Hepatocyte (in vitro differentiated cells): ENCODE measurements at regions not wholly inside any gene's neighbourhood (a gene's known extent, or its start where the extent isn't known, plus 50 kb on each side); places are given as distances from the start of the nearest gene placed in this dataset.

Source experiments
- EZH2 ChIP-seq: fragments of 200-600 bp; sonication (generic); IDR thresholded peaks from 2 replicates; pipeline ENCODE4 v1.6.1; 2016; ENCODE audit warnings: antibody characterized with exemption, mild to moderate bottlenecking, borderline replicate concordance
- EZH2phosphoT487 ChIP-seq: fragments of 200-600 bp; sonication (generic); IDR thresholded peaks from one replicate; pipeline ENCODE4 v1.6.1; 2018; ENCODE audit warnings: antibody characterized with exemption, mild to moderate bottlenecking, low read depth, moderate library complexity; ENCODE audit not compliant: unreplicated experiment, severe bottlenecking
- TF ChIP-seq, protein P1 (sequence below): fragments of 200-600 bp; sonication (generic); IDR thresholded peaks from 2 replicates; pipeline ENCODE4 v1.5.1; 2016; ENCODE audit warnings: antibody characterized with exemption, mild to moderate bottlenecking; ENCODE audit not compliant: poor library complexity

DNA sequence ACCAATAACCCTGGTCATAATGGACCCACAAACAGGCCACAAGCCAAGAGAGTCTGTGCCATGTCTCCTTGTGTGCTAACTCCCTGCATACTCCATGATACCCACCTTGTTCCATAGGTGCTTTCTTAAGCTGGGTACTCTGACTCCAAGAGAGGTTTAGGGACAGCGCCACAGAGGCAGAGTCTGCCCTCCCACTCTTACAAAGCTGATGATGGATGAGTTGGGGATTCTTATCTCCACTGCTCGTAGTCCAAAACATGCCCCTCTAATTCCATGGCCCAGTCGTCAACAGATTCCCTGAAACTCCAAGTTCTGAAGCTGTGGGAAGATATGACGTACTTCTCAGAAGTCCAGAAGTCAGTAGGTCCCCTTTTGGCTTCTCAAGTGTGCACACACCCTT, 184.4 kb upstream of the CCL2 start:
- TF ChIP-seq, protein P1, sequence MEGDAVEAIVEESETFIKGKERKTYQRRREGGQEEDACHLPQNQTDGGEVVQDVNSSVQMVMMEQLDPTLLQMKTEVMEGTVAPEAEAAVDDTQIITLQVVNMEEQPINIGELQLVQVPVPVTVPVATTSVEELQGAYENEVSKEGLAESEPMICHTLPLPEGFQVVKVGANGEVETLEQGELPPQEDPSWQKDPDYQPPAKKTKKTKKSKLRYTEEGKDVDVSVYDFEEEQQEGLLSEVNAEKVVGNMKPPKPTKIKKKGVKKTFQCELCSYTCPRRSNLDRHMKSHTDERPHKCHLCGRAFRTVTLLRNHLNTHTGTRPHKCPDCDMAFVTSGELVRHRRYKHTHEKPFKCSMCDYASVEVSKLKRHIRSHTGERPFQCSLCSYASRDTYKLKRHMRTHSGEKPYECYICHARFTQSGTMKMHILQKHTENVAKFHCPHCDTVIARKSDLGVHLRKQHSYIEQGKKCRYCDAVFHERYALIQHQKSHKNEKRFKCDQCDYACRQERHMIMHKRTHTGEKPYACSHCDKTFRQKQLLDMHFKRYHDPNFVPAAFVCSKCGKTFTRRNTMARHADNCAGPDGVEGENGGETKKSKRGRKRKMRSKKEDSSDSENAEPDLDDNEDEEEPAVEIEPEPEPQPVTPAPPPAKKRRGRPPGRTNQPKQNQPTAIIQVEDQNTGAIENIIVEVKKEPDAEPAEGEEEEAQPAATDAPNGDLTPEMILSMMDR = no peak
- TF ChIP-seq EZH2 = no peak
- no peak for TF ChIP-seq EZH2phosphoT487
